Kasumi-1 (cell line): ENCODE measurements at regions not wholly inside any gene's neighbourhood (a gene's known extent, or its start where the extent isn't known, plus 50 kb on each side); places are given as distances from the start of the nearest gene placed in this dataset.
A peak's percentile ranks its signal among the peaks of the same experiment; 100 is the strongest.

Experiments
- DNase-seq, 2 experiments: peaks; one replicate each; lab custom pipeline; 2025; lab: John Stamatoyannopoulos, UW

DNA sequence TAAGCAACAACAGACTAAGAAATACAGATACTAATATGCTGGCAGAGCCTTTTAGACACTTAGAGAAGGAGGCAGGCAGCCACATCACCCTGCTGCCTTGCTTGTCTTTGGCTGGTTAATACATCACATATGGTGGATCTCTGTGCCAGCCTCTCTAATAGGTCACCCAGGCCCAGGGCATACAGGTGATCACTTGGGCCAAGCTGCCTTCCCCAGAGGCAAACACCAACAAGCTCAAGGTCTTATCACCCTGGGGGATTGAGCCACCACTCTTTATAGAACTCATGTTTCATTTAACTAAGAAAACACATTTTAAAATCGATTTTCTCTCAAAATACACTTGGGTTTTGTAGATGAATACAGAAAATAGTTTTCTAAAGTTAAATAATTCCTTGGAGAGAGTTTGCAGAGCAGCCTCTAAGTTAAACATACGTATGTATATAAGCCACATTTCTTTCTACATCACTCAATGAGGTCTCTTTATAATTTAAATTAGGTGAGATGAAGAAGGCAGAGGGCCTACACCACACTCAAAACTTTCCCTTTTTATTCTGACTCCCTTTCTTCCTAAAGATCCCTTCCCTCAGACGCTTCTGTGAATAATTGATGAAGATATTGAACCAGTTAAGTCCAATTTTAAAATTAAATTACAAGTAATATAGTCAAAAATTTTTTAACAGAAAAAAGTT, 556.8 kb upstream of the GHITM start:
- DNase-seq, result no peak

DNA sequence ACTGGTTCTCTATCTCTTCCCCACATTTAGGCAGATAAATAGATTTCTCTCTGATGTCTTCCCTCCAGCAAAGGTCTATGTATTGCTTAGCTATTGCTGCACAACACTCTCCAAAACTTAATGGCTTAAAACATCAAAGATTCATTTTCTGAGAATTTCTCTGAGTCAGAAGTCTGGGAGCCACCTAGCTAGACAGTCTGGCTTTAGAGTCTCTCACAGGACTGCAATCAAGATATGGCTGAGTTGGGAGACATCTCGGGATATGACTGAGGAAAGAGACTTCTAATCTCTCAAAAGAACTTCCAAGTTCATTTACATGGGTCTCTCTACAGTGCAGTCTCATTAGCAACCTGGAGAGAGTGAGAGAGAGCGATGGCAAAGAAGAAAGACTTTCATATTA, 553.6 kb upstream of the GHITM start:
- DNase-seq, result no peak

DNA sequence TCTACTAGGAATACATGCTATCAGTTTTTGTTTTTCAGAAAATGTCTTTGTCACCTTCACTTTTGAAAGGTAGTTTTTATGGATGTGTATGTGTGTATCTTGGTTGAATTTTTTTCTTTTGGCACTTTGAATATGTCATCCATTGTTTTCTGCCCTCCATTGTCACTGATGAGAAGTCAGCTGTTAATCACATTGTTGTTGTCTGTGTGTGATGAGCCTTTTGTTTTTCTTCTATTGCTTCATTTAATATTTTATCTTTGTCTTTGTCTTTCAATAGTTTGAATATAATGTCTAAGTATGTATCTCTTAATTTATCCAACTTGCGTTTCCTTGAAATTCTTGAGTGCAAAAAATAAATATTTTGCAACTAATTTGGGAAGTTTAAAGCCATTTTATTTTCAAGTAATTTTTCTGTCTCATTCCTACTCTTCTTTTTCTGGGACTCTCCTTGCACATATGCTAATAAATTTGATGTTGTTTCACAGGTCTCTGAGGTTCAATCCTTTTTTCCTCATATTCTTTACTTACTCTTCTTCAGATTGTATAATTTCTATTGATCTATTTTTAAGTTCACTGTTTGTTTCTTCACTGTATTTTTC, 546.9 kb upstream of the GHITM start:
- peak in 1 of 2 experiments; percentile 2 for DNase-seq

DNA sequence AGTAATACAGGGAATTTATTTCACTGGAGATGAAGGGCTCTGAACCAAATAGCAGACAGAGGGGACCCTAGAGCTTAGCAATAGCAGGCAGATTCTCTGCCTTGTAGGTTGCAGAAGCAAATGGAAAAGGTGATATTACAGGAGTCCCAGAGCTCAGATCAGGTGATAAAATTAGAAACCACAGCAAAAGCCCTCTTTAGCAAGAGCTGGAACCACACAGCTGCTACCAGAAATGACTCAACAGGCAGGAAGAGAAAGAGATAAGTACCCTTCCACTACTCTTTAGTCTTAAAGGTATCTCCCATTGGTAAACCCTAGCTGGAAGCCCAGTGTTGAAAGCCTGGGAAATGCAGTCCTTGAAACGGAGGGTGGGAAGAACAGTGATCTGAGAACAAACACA, 535.6 kb upstream of the GHITM start:
- no peak for DNase-seq

DNA sequence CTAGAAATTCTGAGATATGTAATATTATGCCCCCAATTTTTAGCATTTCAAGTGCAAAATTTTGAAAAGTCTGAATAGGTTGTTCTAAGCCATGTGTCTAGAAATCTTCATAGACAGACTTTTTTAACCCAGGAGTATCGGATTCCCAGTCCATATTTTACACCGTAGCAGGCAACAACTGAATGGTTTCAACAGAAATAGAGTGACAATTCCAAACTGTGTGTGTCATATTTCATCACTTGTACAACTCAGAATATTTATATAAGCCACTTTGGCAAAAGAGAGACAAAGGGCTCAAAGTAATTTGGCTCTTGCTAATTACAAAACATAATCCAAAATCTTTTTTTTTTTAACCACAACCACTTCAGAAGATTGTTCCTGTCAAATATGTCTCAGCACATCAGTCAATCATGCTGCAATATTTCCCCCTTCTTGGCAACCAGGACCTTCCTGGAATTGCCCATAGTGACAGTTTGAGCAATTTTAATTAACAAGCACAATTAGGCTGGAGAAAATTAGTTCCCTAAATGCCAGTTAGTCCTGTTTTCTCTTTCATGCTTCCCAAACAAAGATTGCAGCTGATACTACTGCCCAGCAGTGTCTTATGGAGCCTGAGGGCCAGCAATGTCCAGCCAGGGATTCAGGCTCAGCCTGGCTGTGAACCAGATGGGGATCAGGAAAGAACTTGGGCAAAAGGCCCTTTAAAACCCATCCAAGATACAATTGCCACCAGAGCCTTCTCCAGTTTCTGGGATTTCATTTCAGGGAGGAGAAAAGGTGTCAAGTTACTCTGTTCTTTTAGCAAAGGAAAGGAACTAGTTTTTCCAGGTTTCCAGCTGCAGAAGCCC, 533.3 kb upstream of the GHITM start:
- DNase-seq, result no peak

DNA sequence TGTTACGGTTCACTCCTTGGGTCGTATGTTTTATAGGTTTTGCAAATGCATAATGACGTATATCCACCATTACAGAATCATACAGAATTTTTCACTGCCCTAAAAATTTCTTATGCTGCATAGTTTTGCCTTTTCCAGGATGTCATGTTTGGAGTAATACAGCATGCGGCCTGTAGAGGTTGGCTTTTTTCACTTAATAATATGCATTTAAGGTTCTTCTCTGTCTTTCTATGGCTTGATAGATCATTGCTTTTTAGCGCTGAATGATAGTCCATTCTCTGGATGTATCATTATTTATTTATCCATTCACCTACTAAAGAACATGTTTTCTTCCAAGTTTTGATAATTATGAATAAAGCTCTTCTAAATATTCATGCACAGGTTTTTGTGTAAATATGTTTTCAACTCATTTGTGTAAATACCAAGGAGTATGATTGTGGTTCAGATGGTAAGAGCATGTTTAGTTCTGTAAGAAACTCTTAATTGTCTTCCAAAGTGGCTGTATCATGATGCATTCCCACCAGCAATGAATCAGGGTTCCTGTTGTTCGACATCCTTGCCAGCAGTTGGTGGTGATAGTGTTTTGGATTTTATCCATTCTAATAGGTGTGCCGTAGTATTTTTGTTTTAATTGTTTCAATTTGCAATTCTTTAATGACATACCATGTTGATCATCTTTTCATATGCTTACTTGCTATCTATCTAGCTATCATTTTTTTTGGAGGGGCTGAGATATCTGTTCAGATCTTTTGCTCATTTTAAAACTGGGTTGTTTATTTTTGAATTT, 531.2 kb upstream of the GHITM start:
- no peak for DNase-seq

DNA sequence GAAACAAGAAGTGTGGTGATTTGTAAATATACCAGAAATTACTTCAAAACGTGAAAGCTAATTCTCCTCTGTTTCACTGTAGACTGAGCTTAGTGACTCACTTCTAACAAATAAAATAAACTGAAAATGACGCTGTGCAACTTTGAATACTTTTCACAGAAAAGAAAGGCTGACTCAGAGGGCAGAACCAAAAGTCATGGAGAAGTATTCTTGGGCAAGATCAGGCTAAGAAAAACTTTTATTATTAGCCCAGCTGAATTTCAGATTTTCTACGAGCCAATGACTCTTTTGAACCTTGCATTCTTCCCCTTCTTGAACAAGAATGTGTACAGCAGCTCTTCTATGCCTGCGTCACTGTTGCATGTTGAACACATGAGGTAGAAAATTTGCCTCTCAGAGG, 527.3 kb upstream of the GHITM start:
- no peak for DNase-seq

DNA sequence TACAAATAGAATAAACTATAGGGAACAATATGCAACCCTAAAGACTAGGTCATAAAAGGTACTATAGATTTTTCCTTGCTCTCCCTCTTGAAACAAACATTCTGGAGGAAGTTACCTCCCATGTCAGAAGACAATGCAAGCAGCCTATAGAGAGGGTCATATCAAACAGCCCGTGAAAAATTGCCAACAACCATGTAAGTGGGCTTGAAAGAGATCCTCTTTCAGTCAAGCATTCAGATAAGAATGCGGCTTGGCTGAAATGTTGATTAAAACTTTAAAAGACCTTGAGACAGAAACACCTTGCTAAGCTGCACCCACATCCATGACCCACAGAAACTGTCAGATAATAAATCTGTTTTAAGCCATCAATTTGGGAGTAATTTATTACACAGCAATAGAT, 526.6 kb upstream of the GHITM start:
- DNase-seq, result no peak

DNA sequence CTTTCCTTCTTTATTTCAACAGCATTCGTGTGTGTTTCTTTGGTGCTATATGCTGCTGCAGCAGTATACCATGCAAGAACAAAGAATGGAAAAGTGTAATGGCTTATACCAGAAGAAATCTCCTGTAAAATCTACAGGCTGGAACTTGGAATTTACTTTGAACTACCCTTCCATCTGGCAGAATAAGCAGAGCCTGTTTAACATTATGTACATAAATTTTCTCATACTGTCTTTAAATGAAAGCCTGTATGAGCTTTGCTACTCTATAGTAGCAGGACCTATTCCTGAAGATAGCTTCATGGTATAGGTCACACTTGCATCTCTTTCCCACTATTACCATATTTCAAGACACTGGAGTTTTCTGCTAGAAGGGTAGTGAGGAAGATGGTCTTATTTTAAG, 522.1 kb upstream of the GHITM start:
- no peak for DNase-seq

DNA sequence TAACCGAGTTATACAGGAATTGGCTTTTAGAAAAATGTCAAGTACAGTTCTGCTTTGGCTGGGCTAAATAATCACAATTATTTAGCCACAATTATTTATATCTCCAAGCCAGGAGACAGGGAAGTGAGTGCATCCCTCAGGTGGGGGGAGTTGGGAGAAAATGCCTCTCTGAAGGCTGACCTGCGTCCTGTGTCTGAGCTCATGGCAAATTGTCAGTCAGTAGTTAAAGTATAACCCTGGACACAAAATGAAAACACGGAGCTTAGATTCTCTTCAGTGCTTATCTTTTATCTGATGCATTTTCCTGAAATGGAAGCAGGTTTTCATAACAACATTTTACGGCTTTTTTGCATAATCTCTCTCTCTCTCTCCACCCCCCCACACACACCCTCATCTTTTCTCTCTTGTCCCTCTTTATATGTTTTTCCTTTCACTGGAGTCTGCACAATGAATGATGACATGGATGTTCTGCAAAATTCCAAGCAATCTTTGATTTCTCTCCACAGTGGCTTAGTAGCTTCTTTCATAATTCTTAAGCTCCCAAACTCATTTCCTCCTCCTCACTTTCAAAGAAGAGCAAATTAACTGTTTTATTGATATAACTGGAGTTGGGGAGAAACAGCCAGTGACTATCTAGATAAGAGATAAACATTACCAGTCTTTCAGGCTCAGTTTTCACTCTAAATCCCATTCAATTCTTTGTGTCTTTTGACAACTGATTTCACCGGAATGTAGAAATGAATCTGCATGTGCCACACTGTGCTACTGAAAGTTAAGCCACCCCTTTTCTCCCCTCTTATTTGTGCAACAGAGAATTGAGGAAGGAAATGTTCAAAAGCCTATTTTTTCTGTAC, 521.4 kb upstream of the GHITM start:
- DNase-seq, result no peak

DNA sequence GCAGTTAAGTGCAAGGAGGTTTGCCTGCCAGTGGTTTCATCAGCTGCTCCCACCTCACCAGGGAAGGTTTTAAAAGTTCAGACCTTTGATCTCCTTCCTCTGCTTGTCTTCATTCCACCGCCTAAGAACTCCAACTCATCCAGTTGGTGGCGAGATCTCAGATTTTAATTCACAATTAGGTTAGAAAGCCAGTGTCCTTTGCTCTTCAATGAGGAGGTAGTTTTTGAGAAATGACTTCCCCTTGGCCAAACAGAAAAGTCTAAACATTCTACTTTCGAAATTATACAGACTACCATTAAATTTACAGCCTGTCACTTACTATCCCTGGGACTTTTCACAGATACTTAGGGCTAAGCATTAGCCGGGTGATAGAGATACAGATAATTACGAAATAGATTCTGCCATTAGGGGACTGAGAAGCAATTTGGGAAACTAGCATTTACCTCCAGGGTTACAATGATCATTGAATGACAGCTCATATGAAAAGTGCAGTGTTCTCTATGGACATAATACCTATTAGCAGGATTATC, 513.4 kb upstream of the GHITM start:
- no peak for DNase-seq

DNA sequence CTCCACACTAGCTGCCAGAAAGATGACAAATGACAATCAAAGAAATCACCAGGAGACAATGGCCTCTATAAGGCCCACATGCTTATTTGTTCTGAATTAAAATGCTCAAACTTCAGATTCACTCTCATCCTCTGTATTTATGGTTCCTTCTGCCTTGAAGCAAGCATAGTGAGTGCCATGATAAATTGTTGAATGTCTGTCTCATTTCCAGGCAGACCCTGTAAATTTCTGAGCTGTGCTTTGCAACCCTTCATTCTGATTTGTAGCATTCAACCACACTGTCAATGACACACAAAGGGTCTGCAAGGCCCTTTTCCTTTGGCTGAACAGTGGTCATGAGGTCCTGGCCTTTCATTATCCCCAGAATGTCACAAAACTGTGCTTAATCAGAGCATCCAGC, 506.6 kb upstream of the GHITM start:
- no peak for DNase-seq

DNA sequence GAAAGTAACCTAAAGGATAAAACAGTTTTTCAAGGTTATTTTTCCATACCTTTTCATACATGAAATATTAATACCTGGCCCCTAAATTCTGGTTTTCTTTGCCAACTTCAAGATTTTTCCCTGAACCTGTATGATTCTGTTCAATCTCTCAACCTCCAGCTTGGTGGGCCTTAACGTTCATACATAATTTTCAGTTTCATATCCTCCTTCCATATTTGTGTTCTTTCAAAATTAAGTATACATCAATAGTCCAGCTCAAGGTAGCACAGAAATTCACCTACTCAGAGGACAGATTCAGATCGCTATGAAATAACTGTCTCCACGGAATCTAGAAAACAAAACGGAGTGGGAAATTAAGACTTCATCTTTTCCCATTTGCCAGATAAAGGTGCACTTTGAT, 505.8 kb upstream of the GHITM start:
- DNase-seq, result no peak

DNA sequence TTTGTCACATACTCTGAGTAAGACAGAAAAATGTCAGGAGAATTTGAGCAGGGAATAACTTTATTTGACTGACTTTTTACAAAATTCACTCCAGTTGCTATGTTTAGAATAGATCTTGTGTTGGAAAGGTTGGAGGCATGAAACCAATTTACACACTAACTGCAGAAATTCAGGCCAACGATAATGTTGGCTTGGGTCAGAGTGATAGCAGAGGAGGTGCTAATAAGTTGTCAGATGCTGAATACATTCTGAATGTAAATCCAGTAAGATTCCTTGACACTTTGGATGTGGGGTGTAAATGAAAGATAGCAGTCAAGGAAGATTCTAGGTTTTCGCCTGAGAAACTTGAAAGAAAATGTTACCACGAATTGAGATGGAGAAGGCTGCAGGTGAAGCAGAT, 502.5 kb upstream of the GHITM start:
- no peak for DNase-seq

DNA sequence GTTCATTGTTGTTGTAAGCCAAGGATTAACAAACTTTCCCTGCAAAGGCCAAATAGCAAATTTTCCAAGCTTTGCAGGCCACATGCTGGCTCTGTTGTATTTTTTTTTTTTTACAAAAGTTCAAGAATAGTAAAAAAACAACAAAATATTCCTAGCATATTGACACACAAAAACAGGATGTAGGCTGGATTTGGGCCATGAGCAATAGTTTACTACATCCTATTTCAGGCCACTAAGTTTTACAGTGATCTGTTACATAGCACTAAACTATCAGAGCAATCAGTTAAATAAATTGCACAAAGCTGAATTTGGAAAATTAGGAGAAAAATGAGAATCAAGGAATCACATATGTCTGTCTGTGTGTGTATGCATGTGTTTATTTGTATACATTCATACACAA, 491.8 kb upstream of the GHITM start:
- DNase-seq, result no peak

DNA sequence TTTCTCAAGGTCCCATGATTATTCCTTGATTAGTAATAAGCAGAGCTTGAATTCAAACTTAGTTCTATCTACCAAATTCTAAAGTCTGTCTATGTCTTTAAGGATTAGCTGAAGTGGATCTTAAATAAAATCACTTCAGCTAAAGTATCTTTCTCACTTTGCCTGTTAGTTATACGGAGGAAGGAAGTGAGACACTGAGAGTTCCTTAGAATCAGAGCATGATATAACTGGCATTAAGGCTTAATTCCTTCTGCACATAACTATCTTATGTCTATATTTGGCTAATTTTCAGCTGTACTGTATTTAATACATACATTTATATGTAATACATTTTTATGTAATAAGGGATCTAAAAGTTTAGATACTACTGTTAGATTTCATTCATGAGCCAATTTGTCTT, 491.1 kb upstream of the GHITM start:
- no peak for DNase-seq

DNA sequence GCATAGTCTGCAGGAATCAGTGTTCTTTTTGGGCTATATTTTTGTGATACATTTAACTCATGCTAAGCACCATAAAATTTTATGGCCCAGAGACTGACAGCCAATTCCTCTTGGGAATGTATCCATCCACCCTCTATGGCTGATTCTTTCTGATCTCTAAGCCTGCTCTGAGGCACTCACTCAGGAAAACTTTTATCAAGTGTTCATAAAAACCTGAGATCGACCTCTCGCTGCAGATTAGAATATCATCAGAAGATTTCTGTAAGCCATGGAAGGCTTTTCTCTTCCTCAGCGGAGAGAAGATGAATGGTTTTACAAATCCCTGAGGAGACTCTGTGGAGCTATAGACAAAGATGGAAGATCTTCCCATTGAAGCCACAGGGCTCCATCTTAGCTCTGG, 489.8 kb upstream of the GHITM start:
- no peak for DNase-seq

DNA sequence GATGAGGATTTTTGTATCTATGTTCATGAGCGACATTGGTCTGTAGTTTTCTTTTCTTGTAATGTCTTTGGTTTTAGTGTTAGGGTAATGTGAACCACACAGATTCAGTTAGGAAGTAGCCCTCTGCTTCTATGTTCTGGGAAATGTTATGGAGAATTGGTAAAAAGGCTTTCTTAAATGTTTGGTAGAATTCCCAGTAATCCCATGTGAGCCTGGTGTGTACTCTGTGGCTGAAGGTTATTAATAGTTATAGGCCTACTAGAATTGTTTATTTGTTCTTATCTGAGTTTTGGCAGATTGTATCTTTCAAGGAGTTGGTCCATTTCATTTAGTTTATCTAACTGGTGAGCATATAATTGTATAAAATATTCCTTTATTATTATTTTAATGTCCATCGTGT, 484.6 kb upstream of the GHITM start:
- no peak for DNase-seq

DNA sequence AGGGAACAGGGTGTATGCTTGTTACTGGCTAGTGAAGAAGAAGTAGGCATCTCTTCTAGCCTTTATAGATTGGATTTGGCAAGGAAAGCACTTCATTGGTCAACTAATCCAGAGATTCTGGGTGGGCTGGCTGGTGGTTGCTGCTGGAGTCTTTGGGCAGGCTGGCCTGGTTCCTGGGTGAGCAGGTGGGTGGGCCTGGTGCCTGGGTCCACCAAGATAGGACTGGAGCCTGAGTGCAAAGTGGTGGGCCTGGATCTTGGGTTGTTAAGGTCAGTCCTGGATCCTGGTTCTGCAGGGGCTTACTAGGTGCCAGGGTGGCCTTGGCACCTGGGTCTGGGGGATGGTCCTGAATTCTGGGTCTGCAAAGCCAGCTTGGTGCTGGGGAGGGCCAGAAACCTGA, 482.4 kb upstream of the GHITM start:
- DNase-seq, result no peak

DNA sequence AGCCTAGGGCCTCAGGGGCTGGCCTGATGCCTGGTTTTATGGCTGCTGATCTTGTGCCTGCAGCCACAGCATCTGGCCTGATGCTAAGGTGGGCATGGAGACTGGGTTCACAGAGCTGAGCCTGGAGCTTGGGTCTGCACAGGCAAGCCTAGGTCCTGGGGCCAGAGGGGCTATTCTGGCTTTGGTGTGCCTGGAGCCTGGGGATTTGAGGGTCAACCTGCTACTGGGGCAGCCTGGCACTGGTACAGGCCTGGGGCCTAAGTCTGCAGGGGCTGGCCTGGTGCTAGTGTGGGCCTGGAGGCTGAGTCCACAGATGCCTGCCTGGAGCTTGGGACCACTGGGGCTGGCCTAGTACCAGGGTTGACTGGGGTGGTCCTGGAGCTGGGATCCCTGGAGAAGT, 481.8 kb upstream of the GHITM start:
- no peak for DNase-seq

DNA sequence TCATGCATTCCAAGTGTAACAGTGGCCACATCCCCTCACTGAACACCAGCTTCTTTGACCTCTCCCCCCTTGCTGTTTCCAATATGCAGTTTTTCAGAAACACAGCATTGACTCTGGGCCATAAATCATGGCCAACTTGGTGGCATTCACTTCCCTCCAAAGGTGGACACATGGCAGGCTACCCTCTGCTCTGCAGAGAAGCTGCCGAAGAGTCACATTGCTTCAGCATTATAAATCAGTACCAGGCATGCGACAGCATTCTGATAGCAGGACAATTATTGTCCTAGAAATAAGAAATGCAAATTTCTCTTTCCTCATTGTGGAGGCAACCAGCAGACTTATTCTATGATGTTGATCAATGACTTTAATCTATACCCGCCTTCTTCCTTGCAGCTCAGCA, 475.4 kb upstream of the GHITM start:
- DNase-seq, result no peak
